Activated CD4-positive, alpha-beta T cell treated with anti-CD3 and anti-CD28 coated beads, Interleukin-2, amount 50 U/mL, for 16 hours (primary cell): ENCODE measurements at regions not wholly inside any gene's neighbourhood (a gene's known extent, or its start where the extent isn't known, plus 50 kb on each side); places are given as distances from the start of the nearest gene placed in this dataset.

Experiments used
- DNase-seq: peaks from one replicate; pipeline ENCODE4 v3.0.0-alpha.2; 2020

DNA sequence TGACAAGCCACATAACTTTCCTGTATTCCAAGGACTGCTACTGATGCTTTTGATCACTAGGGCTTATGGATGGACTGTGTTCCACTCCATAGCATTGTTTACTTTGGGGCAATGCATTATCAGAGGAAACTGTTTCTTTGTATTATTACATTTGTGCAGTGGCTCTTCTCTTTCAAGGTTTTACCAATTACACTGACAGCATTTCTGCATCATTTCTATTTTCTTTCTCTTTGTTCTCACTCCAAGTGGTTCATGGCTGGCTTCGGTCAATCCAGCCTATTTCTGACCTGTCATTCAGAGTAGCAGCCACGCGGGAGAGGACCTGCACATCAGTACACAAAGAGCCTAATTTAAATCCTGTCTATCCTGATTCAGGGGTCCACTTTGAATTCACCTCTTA is 711.0 kb downstream of the TLE4 start:
- no peak for DNase-seq

DNA sequence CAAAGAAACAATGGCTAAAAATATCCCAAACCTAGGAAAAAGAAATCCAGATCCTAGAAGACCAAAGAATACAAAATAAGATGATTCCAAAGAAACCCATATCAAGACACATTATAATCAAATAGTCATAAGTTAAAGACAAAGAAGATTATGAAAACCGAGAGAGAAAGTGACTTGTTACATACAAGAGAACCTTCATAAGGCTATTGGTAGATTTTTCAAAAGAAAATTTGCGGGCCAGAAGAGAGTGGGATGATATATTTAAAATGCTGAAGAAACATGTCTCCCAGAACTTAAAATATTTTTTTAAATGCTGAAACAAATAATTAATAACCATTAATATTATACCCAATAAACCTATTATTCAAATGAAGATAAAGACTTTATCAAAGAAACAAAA is 687.3 kb downstream of the TLE4 start:
- no peak for DNase-seq

DNA sequence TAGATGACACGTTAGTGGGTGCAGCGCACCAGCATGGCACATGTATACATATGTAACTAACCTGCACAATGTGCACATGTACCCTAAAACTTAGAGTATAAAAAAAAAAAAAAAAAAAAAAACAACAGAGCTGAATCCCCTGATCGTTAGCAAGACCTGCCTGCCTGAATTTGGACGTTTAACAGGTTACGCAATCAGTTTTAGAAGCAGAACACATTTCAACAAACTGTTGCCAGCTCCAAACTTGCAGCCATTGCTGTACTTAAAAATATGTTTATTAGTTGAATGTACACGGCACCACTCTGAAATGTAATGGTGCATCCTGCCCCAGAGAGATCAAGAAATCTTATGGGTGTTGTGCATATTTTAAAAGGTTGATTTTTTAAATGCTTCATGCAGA is 680.0 kb downstream of the TLE4 start:
- DNase-seq: no peak

DNA sequence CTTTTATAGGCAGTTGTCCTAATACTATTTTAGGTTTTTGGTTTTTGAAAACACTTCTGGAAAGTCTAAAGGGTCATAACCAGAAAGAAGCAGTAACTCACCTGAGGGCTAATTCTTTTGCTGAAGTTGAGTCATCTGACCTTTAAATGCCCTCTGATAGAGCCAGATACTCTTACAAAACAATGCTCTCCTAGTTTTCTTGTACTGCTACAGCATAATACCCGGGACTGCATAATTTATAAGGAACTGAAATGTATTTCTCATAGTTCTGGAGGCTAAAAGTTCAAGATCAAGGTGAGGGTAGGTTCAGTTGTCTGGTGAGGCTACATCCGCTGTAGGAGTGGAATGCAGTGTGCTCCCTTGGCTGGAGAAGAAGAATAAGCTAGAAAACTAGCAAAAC is 670.3 kb downstream of the TLE4 start:
- DNase-seq: no peak

DNA sequence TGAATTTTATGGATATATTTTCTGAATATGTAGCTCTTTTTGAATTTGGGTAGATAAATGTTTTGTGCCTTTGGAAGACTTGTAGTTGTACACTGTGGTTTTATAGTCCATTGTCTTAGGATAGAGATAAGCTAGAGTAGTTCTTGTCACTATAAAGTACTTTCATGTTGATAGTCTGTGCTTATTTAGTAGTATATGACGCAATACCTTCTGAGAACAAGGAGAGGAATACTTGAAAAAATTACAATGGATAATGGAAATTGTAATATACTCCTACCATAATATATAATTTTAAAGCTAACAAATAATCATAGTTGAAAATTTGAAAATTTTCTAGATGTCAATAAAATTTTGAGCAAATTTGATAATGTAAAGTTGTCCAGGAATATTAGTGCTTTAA is 664.0 kb downstream of the TLE4 start:
- no peak for DNase-seq

DNA sequence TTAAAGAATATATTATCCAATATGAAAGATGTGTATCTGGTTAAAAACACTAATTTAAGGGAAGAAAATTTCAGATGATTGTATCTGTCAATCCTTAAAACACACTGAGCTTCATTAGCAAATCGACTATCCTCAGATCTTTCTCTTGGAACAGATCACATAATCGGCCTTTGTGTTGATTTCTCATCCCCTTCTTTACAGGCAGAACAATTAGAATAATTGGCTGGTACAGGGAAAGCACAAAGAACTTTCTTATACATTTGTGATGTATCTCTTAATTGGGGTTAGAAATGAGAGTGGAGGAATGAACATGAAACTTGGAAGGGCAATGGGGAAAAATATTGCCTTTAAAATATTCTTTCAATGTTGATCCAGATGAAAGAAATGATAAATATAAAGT is 662.1 kb downstream of the TLE4 start:
- DNase-seq: no peak

DNA sequence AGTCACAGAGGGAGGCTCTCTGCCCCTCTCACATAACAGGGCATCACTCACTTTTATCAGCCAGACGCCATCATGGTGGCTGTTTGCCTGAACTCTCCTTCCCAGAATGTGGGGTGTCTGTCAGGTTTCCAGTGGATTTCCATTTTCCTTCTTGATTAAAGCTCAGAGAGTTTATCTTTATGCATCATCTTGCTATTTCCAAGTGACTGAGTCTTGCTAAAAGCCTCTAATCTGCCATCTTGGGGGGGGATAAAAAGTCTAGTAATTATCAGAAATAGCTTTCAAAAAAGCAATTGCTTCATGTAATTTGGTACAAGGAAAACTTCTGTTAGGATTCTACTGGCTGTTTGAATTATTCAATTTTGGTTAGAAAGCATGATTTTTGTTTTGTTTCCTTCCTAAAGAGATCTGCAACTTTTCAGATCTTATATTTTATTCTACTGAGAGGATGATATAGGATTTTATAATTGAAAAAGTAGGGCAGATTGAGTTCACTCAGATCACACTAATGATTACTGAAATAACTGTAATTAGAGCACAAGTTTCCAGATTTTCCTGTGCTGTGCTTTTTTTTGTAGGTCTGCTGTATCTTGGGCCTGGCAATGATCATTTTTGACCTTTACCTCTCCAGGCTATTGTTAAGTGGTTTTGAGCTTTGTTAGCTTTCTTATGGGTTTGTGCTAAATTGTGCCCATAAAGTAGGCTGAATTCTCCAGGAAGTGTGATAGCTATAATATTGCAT is 661.5 kb downstream of the TLE4 start:
- no peak for DNase-seq

DNA sequence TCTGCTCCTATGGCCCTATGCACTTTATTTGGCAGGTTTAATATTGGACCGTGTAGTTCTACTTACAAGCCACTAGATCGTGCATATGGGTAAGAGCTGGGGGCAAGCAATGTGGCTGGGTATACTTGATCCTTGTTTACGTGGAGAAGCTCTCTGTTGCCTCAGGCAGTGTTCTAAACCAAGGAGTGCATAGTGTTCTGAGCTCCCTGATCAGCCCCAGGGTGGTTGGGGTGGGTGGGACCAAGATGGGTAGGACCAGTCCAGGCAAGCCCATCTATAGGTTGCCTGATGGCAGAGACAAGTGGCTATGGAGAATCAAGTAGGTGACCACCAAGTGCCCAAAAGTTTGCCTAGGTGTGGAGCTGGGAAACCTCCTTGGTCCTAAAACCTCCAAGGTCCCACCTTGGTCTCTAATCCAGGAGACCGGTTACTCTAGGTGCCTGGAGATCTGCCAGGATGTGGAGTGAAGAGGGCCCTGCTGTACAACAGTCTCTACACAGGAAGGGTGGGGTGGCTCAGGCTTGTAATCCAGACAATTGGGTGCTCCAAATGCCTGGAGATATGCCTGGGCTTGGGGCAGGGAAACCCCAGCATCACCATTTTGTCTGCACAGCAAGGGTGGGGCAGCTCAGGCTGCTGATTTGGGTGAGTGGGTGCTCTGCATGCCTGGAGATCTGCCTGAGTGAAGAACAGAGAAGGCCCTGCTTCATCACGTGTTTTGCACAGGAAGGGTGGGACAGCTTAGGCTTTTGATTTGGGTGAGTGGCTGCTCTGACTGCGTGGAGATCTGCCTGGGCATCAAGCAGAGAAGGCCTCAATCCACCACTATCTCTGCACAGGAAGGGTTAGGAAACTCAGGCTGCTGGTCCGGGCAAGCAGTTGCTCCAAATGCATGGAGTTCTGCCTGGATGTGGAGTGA is 659.8 kb downstream of the TLE4 start:
- DNase-seq: no peak

DNA sequence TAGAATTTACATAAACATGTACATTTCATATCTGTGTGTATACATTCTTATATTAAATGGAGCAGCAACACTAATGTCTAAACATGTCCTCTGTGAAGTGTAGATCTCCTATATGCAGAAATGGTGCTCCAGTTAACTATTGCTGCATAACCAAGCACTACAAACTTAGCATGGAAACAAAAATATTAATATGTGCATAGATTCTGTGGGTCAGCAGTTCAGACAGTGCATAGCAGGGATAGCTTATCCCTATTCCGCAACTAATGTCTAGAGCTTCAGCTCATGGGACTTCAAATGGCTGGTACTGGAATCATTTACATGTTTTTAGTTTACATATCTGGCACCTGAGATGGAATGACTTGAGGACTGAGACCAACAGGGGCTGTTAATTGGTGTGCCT is 652.1 kb downstream of the TLE4 start:
- no peak for DNase-seq

DNA sequence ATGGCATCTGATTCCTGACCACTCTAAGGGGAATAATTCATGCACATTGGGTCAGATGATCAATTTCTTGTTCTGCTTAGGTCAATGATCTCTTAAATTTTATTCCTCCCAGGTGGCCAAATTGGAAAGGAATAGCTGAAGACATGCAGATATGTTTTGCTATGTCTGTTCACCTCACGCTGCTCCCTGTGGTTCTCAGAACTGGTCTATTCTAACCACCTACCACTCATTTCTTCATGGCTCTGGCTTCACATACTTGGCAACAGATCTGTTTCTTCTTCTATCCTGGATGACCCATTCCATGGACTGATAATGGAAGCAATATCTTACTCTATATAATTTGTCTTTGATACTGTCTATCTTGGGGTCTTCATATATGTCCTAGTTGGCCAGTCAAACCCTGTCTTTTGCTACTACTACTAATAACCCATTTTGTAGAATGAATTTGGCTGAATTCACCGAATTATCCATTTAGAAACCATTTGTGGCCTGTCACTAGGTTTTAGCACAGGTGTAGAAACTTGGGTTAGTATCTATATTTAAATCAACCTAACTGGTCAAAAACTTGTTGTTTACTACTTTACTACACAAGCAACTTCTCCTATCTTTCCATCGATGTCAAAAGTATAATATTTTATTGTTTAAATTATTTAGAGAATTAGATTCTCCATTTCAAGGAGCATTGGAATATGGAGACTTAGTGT is 650.9 kb downstream of the TLE4 start:
- DNase-seq: no peak

DNA sequence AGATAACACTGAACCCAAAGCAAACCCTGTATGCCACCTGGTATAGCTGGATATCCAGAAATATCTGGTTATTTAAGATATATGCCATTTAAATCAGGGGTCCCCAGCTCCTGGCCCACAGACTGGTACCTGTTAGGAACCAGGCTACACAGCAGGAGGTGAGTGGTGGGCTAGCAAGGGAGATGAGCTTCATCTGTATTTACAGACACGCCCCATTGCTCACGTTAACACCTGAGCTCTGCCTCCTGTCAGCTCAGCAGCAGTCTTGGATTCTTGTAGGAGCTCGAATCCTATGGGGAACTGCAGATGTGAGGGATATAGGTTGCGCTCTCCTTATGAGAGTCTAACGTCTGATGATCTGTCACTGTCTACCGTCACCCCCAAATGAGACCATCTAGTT is 646.6 kb downstream of the TLE4 start:
- DNase-seq: no peak

DNA sequence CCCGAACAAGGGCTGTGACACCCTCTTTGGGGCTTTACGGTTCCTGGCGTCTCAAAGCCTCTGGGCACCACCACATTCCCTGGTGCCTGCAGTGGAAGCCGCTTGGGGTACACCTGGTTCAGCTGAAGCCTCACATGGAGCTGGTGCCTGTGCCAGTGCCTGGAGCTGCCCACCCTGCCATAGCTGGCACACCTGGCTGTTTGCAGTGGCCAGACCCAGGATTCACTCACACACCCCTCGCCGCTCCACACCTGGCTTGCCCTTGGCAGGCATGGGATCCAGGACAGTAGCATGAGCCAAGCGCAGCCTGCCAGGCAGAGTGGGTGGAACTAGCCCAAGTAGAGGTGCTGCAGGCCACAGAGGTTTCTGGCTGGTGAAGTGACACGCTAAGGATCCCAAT is 641.8 kb downstream of the TLE4 start:
- no peak for DNase-seq

DNA sequence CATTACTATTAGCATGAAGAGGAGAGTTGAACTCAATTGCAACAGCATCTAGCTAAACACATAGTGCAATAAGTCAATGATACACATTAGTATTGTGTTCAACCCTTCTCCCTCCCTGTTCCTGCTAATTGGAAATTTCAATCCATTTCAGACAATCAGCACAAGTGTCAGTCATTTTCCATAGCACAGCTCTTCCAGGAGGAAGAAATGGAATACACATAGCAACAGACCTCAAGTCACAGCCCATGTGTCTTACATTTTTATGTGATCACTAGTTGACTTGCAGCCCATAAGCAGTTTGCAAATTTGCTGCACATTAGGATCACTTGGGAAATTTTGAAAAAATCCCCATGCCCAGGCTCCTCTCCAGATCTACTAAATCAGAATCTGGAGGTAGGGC is 636.9 kb downstream of the TLE4 start:
- no peak for DNase-seq

DNA sequence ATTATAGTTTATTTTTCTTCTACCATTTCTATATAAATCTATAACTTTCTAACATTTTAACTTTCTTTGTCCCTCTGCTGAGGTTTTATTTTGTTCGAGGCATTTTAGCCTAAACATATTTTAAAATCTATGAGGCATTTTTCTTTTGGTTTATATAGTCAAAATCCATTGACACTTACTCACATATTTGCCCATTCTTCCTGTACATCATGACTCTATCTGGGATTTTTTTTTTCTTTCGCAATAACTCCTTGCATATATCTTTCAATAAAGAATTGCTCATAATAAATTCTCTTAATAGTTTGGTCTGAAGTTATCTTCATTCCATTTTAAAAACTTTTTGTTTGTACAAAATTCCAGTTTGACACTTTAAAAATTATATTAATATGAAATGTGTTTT is 632.3 kb downstream of the TLE4 start:
- no peak for DNase-seq

DNA sequence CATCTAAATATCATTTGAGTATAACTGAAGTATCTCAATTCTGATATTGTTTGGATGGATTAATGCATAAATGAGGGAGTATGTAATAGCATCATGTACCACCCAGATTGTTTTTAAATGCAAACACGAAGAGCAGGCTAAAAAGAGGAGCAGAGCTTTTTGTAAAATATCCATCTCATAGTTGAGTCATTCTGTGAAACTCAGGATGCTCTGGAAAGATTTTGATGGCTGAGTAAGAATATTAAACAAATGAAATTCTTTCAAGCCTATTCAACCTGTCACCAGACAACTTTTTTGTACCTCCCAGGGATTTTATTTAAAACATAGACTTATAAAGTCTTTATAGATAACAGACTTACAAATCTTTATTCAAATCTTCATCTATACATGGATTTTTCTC is 625.9 kb downstream of the TLE4 start:
- no peak for DNase-seq

DNA sequence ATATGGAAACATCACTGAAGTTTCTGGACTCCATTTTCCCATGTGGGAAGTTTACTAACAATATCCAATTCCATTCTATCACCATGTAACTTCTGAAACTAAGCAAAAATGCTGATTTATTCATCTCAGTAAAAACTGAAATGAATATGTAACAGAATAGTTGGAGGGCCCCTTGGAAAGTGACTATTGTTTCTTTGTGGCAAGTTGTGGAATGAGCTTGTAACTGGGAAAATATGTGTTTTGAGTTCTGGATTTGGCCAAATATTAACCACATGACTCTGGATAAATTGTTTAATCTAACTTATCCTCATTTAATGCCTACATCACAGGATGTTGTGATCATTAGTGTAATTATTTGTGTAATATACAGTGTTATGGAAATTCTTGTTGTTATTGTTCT is 619.3 kb downstream of the TLE4 start:
- DNase-seq: no peak

DNA sequence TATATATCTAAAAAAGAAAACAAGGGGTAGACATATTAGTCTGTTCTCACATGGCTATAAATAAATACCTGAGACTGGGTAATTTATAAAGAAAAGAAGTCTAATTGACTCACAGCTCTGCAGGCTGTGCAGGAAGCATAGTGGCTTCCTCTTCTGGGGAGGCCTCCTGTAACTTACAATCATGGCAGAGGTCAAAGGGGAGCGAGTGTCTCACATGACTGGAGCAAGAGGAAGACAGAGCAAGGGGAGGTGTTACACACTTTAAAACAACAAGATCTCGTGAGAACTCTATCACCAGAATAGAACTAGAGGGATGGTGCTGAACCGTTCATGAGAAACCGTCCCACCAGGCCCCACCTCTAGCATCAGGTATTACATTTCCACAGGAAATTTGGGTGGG is 616.8 kb downstream of the TLE4 start:
- DNase-seq: no peak

DNA sequence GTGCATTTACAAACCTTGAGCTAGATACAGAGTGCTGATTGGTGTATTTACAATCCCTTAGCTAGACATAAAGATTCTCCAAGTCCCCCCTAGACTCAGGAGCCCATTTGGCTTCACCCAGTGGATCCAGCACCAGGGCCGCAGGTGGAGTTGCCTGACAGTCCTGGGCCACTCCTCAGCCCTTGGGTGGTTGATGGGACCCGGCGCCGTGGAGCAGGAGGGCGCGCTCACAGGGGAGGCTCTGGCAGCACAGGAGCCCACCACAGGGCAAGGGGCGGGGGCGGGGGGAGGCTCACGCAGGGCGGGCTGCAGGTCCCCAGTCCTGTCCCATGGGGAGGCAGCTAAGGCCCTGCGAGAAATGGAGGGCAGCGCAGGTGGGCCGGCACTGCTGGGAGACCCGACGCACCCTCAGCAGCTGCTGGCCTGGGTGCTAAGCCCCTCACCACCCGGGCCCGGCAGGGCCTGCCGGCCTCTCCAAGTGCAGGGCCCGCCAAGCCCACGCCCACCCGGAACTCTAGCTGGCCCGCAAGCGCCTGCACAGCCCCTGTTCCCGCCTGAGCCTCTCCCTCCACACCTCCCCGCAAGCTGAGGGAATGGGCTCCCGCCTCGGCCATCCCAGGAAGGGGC is 613.5 kb downstream of the TLE4 start:
- DNase-seq: no peak

DNA sequence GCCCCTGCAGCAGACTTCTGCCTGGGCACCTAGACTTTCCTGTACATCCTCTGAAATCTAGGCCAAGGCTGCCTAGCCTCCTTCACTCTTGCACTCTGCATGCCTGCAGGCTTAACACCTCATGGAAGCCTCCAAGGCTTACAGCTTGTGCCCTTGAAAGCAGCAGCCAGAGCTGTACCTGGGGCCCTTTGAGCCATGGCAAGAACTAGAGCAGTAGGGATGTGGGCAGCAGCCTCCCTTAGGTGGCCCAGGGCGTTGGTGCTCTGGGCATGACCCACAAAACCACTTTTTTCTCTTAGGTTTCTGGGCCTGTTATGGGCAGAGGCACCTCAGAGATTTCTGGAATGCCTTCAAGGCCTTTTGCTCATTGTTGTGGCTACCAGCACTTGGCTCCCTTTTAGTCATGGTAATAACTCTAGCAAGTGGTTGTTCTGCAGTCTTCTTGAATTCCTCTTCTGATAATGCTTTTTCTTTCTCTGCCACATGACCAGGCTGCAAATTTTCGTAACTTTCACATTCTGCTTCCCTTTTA is 606.2 kb downstream of the TLE4 start:
- no peak for DNase-seq

DNA sequence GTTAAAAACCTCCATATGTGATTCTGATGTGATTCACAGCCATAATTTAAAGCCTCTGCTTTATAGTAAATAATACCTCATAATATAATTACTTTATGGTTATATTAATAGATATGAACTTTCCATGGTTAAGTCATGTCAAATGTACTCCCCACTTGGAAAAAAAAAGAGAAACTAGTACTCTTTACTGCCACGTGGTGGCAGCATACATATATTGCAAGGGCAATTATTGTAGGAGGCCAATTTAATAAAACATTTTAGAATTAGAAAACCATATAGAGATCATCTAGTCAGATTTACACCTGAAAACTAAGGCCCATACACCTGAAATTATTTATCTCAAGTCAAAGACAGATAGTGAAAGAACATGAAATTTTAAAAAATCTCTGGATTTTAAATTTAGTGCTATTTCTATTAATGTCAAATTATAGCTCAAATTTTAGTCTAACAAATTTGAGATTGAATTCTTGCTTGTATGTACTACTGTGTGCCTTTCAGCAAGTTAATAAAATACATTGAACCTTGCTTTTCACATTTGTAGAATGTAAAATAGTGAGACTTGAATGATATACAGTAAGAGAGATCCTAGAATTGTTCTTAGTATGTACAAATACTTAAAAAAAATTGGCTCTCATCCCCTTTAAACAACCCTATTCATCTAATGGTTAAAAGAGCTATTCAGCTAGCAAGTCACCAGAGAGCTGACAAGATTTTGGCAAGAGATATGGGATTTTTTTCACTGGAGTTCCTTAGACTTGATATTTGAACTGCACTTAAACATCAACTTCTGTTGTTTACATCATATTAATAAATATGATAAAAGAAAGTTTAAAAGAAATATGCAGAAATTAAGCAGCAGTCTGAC is 603.8 kb downstream of the TLE4 start:
- peak; percentile 25 for DNase-seq

DNA sequence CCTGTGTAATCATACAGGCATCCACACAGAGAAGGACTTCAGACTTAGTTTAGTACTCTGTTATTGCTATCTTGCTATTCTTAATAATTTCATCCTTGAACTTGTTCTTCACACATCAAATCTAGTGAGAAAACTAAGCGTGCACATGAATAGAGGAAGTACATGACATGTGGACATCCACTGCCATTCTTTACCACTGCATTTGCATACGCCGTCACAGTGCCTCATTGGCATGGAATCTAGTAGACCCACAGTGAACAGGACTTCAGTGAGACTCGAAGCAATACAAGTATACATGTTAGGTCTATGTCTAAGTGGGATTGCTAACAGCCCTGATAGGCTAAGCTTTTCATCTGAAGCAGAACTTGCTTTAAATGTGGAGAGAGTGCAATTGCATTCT is 592.1 kb downstream of the TLE4 start:
- no peak for DNase-seq

DNA sequence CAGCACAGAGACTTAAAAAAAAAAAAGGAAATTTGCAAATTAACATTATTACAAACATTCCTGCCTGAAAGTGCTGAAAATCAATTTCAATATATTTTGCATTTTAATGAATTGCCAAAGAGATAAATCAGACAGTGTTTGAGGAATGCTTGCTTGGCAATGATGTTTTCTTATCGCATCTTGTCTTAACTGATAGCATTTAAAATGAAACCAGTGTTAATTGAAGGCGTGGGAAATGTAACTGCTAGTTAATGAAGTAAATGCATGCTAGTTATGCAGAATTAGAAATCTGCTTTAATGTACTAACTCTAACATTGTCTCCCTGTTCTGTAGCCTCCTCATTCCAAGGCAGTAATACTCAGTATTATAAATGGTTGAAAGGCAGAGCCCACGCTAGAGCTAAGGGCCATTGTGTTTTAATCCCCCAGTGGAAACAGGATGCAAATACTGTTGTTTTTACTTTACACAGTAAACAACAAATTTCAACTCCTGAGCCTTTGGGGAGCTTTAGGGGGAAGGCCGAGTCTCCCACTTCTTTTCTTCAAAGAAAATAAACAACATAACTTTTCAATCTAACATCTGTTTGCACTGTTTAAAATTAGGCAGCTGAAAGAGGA is 586.9 kb downstream of the TLE4 start:
- DNase-seq: no peak
